SHP77 treated with DMSO at 0.1 percent for 48 hours (cell line): ENCODE measurements at regions not wholly inside any gene's neighbourhood (a gene's known extent, or its start where the extent isn't known, plus 50 kb on each side); places are given as distances from the start of the nearest gene placed in this dataset.
"Not testable (repeated sequence)": the region's sequence is repeated elsewhere in the genome, so short reads cannot be mapped to it uniquely, and the experiment has no call there.

Source experiments
- DNase-seq: peaks from one replicate; lab custom pipeline; 2025; lab: John Stamatoyannopoulos, UW

GRCh38 chr4:144371485-144371884 is 231.0 kb upstream of the GYPA start:
- no peak for DNase-seq

- no peak for DNase-seq
Measured at GRCh38 chr4:144374065-144374464, 233.5 kb upstream of the GYPA start.

- no peak for DNase-seq
Measured at GRCh38 chr4:144376866-144377265, 236.3 kb upstream of the GYPA start.

GRCh38 chr4:144384408-144384807 is 243.9 kb upstream of the GYPA start:
- DNase-seq, result no peak

GRCh38 chr4:144399927-144400326 is 246.0 kb upstream of the HHIP start:
- peak; percentile 26 for DNase-seq

- no peak for DNase-seq
Measured at GRCh38 chr4:144402176-144402575, 243.8 kb upstream of the HHIP start.

- no peak for DNase-seq
Measured at GRCh38 chr4:144402999-144403398, 243.0 kb upstream of the HHIP start.

GRCh38 chr4:144403893-144404292 is 242.1 kb upstream of the HHIP start:
- no peak for DNase-seq

- DNase-seq, result no peak
Measured at GRCh38 chr4:144409525-144409924, 236.4 kb upstream of the HHIP start.

GRCh38 chr4:144410230-144410783 is 235.6 kb upstream of the HHIP start:
- DNase-seq, result no peak

- no peak for DNase-seq
Measured at GRCh38 chr4:144411119-144411518, 234.8 kb upstream of the HHIP start.

- DNase-seq, result no peak
Measured at GRCh38 chr4:144411700-144412099, 234.3 kb upstream of the HHIP start.

- DNase-seq, result no peak
Measured at GRCh38 chr4:144421056-144421455, 224.9 kb upstream of the HHIP start.

- no peak for DNase-seq
Measured at GRCh38 chr4:144421839-144422565, 224.0 kb upstream of the HHIP start.

- DNase-seq, result no peak
Measured at GRCh38 chr4:144423930-144424329, 222.0 kb upstream of the HHIP start.

- DNase-seq, result not testable (repeated sequence)
Measured at GRCh38 chr4:144426023-144426422, 219.9 kb upstream of the HHIP start.

- no peak for DNase-seq
Measured at GRCh38 chr4:144442713-144443112, 203.2 kb upstream of the HHIP start.

GRCh38 chr4:144449611-144450010 is 196.3 kb upstream of the HHIP start:
- no peak for DNase-seq

- DNase-seq, result no peak
Measured at GRCh38 chr4:144450526-144450925, 195.4 kb upstream of the HHIP start.

GRCh38 chr4:144451766-144452450 is 194.0 kb upstream of the HHIP start:
- no peak for DNase-seq

GRCh38 chr4:144456196-144456595 is 189.8 kb upstream of the HHIP start:
- DNase-seq, result no peak

- DNase-seq, result no peak
Measured at GRCh38 chr4:144461906-144462305, 184.1 kb upstream of the HHIP start.

- DNase-seq, result no peak
Measured at GRCh38 chr4:144463236-144463635, 182.7 kb upstream of the HHIP start.
